NCI-H526 treated with DMSO at 0.1 percent for 48 hours (cell line): ENCODE measurements at regions not wholly inside any gene's neighbourhood (a gene's known extent, or its start where the extent isn't known, plus 50 kb on each side); places are given as distances from the start of the nearest gene placed in this dataset.
"Not testable (repeated sequence)": the region's sequence is repeated elsewhere in the genome, so short reads cannot be mapped to it uniquely, and the experiment has no call there.

ENCODE experiments used
- DNase-seq: peaks from one replicate; lab custom pipeline; 2025; lab: John Stamatoyannopoulos, UW

GRCh38 chr1:121443001-121443540 is 258.3 kb downstream of the SRGAP2C start:
- DNase-seq = no peak

GRCh38 chr1:121444096-121444495 is 259.3 kb downstream of the SRGAP2C start:
- DNase-seq = no peak

- no peak for DNase-seq
Observed at GRCh38 chr1:121445679-121446078, 260.9 kb downstream of the SRGAP2C start.

- DNase-seq = not testable (repeated sequence)
Observed at GRCh38 chr1:121447280-121447923, 262.6 kb downstream of the SRGAP2C start.

- DNase-seq = not testable (repeated sequence)
Observed at GRCh38 chr1:121448064-121448463, 263.3 kb downstream of the SRGAP2C start.

GRCh38 chr1:121448851-121449250 is 264.1 kb downstream of the SRGAP2C start:
- DNase-seq = no peak

GRCh38 chr1:121452484-121452883 is 267.7 kb downstream of the SRGAP2C start:
- DNase-seq = no peak

- DNase-seq = no peak
Observed at GRCh38 chr1:121458291-121459048, 273.7 kb downstream of the SRGAP2C start.

GRCh38 chr1:121459235-121459634 is 274.5 kb downstream of the SRGAP2C start:
- no peak for DNase-seq

GRCh38 chr1:121469395-121469794 is 284.6 kb downstream of the SRGAP2C start:
- not testable (repeated sequence) for DNase-seq

- DNase-seq = not testable (repeated sequence)
Observed at GRCh38 chr1:121470401-121470800, 285.6 kb downstream of the SRGAP2C start.

- peak; percentile 10 for DNase-seq
Observed at GRCh38 chr1:121471523-121471922, 286.7 kb downstream of the SRGAP2C start.

- DNase-seq = no peak
Observed at GRCh38 chr1:121472017-121472416, 287.2 kb downstream of the SRGAP2C start.

GRCh38 chr1:121483234-121483633 is 298.5 kb downstream of the SRGAP2C start:
- DNase-seq = no peak

GRCh38 chr1:121483961-121484424 is 299.2 kb downstream of the SRGAP2C start:
- DNase-seq = no peak

- DNase-seq = not testable (repeated sequence)
Observed at GRCh38 chr1:121494796-121495195, 310.0 kb downstream of the SRGAP2C start.

GRCh38 chr1:121511455-121511854 is 326.7 kb downstream of the SRGAP2C start:
- not testable (repeated sequence) for DNase-seq

GRCh38 chr1:121511876-121512275 is 327.1 kb downstream of the SRGAP2C start:
- not testable (repeated sequence) for DNase-seq

GRCh38 chr1:121515235-121515634 is 330.5 kb downstream of the SRGAP2C start:
- no peak for DNase-seq

- DNase-seq = no peak
Observed at GRCh38 chr1:121516234-121516967, 331.6 kb downstream of the SRGAP2C start.

GRCh38 chr1:121517586-121518230 is 332.9 kb downstream of the SRGAP2C start:
- DNase-seq = no peak

GRCh38 chr1:121518726-121519041 is 333.9 kb downstream of the SRGAP2C start:
- DNase-seq = no peak
